HEK293 (cell line): ENCODE measurements at regions not wholly inside any gene's neighbourhood (a gene's known extent, or its start where the extent isn't known, plus 50 kb on each side); places are given as distances from the start of the nearest gene placed in this dataset.

Experiments
- CTCF ChIA-PET: fragments of 350-600 bp; formaldehyde crosslinking; extraction: SDS; loops from one replicate; lab custom pipeline; 2021; ENCODE audit warnings: antibody characterized with exemption; lab: Yijun Ruan, JAX
- POLR2A ChIA-PET: fragments of 300-600 bp; formaldehyde crosslinking; extraction: SDS; loops from one replicate; lab custom pipeline; 2020; ENCODE audit warnings: antibody characterized with exemption, inconsistent platforms; lab: Yijun Ruan, JAX
- H3K27ac ChIP-seq: fragments of 200-500 bp; sonication (Bioruptor generic); 2 replicates; pipeline ENCODE4 v1.5.1; 2014; ENCODE audit warnings: low read depth, low read length, control low read depth, inconsistent platforms; ENCODE audit errors: extremely low read depth
- H3K36me3 ChIP-seq, 2 experiments: fragments of 200-500 bp in 1 of 2; sonication (Bioruptor generic) in 1 of 2; 1 replicate in 1 of 2; 2 replicates in 1 of 2; pipeline ENCODE4 v1.5.1; 2014 to 2017; ENCODE audit warnings: inconsistent platforms in 2 of 2, low read length in 2 of 2; ENCODE audit not compliant: control insufficient read depth in 2 of 2, insufficient read depth in 1 of 2
- H3K4me1 ChIP-seq: fragments of 200-500 bp; sonication (Bioruptor generic); 2 replicates; pipeline ENCODE4 v1.5.1; 2014; ENCODE audit warnings: mild to moderate bottlenecking, low read length, inconsistent platforms; ENCODE audit not compliant: control insufficient read depth, insufficient read depth
- H3K4me3 ChIP-seq: 2 replicates; pipeline ENCODE4 v1.5.1; 2011; ENCODE audit warnings: low read depth, mild to moderate bottlenecking, control low read depth, low read length, moderate library complexity
- H3K9me3 ChIP-seq: fragments of 200-500 bp; sonication (Bioruptor generic); 2 replicates; pipeline ENCODE4 v1.5.1; 2014; ENCODE audit warnings: low read depth, low read length, inconsistent platforms; ENCODE audit not compliant: control insufficient read depth, insufficient read depth
- ATF2 ChIP-seq: fragments of 450-650 bp; formaldehyde crosslinking; IDR thresholded peaks from 2 replicates; pipeline ENCODE4 v1.5.1; 2016; ENCODE audit warnings: missing biosample characterization, missing genetic modification characterization, low read depth
- KLF16 ChIP-seq: fragments of 450-650 bp; formaldehyde crosslinking; IDR thresholded peaks from 2 replicates; pipeline ENCODE4 v1.5.1; 2017; ENCODE audit warnings: missing biosample characterization, missing genetic modification characterization
- KLF9 ChIP-seq: fragments of 450-650 bp; formaldehyde crosslinking; IDR thresholded peaks from 2 replicates; pipeline ENCODE4 v1.5.1; 2016; ENCODE audit warnings: missing biosample characterization, missing genetic modification characterization, low read depth
- REPIN1 ChIP-seq: fragments of 450-650 bp; formaldehyde crosslinking; IDR thresholded peaks from 2 replicates; pipeline ENCODE4 v1.5.1; 2017; ENCODE audit warnings: missing biosample characterization, missing genetic modification characterization, low read depth
- SP3 ChIP-seq: fragments of 450-650 bp; formaldehyde crosslinking; IDR thresholded peaks from 2 replicates; pipeline ENCODE4 v1.5.1; 2016; ENCODE audit warnings: missing biosample characterization, missing genetic modification characterization
- ZBTB10 ChIP-seq: fragments of 450-650 bp; formaldehyde crosslinking; IDR thresholded peaks from 2 replicates; pipeline ENCODE4 v1.5.1; 2016; ENCODE audit warnings: missing biosample characterization, missing genetic modification characterization
- ZBTB11 ChIP-seq: fragments of 450-650 bp; formaldehyde crosslinking; conservative IDR thresholded peaks from 2 replicates; pipeline ENCODE4 v1.5.1; 2016; ENCODE audit warnings: low read depth, missing biosample characterization, missing genetic modification characterization
- ZNF138 ChIP-seq: fragments of 450-650 bp; formaldehyde crosslinking; IDR thresholded peaks from 2 replicates; pipeline ENCODE4 v1.5.1; 2016; ENCODE audit warnings: missing biosample characterization, missing genetic modification characterization, borderline replicate concordance
- ZNF184 ChIP-seq: fragments of 450-650 bp; IDR thresholded peaks from 2 replicates; pipeline ENCODE4 v1.5.1; 2018; ENCODE audit warnings: missing biosample characterization, mild to moderate bottlenecking, missing genetic modification characterization
- ZNF202 ChIP-seq: fragments of 450-650 bp; formaldehyde crosslinking; IDR thresholded peaks from 2 replicates; pipeline ENCODE4 v1.5.1; 2016; ENCODE audit warnings: missing biosample characterization, missing genetic modification characterization, borderline replicate concordance
- ZNF311 ChIP-seq: fragments of 450-650 bp; formaldehyde crosslinking; IDR thresholded peaks from 2 replicates; pipeline ENCODE4 v1.5.1; 2017; ENCODE audit warnings: missing biosample characterization, missing genetic modification characterization, borderline replicate concordance
- ZNF449 ChIP-seq: fragments of 450-650 bp; formaldehyde crosslinking; IDR thresholded peaks from 2 replicates; pipeline ENCODE4 v1.5.1; 2017; ENCODE audit warnings: missing biosample characterization, mild to moderate bottlenecking, missing genetic modification characterization, moderate library complexity
- ZNF571 ChIP-seq: fragments of 450-650 bp; formaldehyde crosslinking; IDR thresholded peaks from 2 replicates; pipeline ENCODE4 v1.5.0; 2017; ENCODE audit warnings: missing biosample characterization, missing genetic modification characterization
- ZNF654 ChIP-seq: fragments of 450-650 bp; formaldehyde crosslinking; IDR thresholded peaks from 2 replicates; pipeline ENCODE4 v1.5.1; 2016; ENCODE audit warnings: low read depth, missing biosample characterization, missing genetic modification characterization
- ZSCAN30 ChIP-seq: fragments of 450-650 bp; IDR thresholded peaks from 2 replicates; pipeline ENCODE4 v1.5.1; 2018; ENCODE audit warnings: missing biosample characterization, mild to moderate bottlenecking, missing genetic modification characterization, moderate library complexity
- TF ChIP-seq, protein P1 (sequence below): fragments of 450-650 bp; formaldehyde crosslinking; IDR thresholded peaks from 2 replicates; pipeline ENCODE4 v1.5.1; 2017; ENCODE audit warnings: missing biosample characterization, missing genetic modification characterization

GRCh38 chr22:34804091-34804490 is 261.9 kb upstream of the ISX start (continued):
- TF ChIP-seq ZBTB10 (no peak), ZNF202 (tag by site-specific recombination) (no peak), ATF2 (tag by site-specific recombination) (no peak), REPIN1 (tag by site-specific recombination) (no peak), ZNF184 (no peak), ZBTB11 (tag by site-specific recombination) (no peak), ZNF311 (no peak), ZSCAN30 (no peak), ZNF654 (no peak), SP3 (tag by site-specific recombination) (no peak), ZNF571 (tag by site-specific recombination) (no peak), ZNF449 (no peak)
- TF ChIP-seq, all 188 proteins: peak for 0

DNA sequence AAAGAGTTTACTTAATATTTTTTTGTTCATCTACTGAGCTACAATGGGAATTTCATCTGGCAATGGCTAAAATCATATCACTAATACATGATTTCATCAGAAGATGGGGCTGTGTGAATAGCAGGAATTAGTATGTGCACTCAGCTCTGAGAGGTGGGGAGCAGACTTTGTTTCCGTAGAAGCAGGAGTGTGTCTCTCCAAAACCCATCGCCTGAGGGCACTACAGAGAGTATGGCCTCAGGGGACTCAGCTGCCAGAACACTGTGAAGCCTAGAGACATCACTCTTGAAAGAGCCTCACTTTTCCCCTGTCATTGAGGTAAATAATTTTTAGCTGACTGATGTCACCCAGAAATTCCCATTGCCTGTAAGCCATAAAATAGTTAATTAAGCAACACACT is 261.4 kb upstream of the ISX start:
- ChIA-PET CTCF (interaction anchor here (0.6 to 0.9 kb wide), 2 partner anchors 46 to 219 kb away, joined by 3 to 5 read pairs; no protein-coding TSS in a partner anchor), POLR2A (no interaction called here)
- H3K4me1 ChIP-seq = no peaks in the 10 kb centered on the region
- no peaks in the 10 kb centered on the region for H3K9me3 ChIP-seq
- H3K4me3 ChIP-seq = no peak overlapping the region
- no peak overlapping the region for H3K27ac ChIP-seq
- TF ChIP-seq KLF9 (no peak), SP3 (tag by site-specific recombination) (no peak), KLF16 (tag by site-specific recombination) (no peak), ZNF138 (tag by site-specific recombination) (no peak)
- TF ChIP-seq, protein P1, sequence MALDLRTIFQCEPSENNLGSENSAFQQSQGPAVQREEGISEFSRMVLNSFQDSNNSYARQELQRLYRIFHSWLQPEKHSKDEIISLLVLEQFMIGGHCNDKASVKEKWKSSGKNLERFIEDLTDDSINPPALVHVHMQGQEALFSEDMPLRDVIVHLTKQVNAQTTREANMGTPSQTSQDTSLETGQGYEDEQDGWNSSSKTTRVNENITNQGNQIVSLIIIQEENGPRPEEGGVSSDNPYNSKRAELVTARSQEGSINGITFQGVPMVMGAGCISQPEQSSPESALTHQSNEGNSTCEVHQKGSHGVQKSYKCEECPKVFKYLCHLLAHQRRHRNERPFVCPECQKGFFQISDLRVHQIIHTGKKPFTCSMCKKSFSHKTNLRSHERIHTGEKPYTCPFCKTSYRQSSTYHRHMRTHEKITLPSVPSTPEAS (tag by site-specific recombination) = no peak
- TF ChIP-seq, all 188 proteins: peak for 0
- H3K36me3 ChIP-seq = no peaks in the 10 kb centered on the region
